Right cardiac atrium (tissue), 5 donors: ENCODE measurements at regions not wholly inside any gene's neighbourhood (a gene's known extent, or its start where the extent isn't known, plus 50 kb on each side); places are given as distances from the start of the nearest gene placed in this dataset.
A peak's percentile ranks its signal among the peaks of the same experiment; 100 is the strongest.
"Not testable (repeated sequence)": the region's sequence is repeated elsewhere in the genome, so short reads cannot be mapped to it uniquely, and the experiment has no call there.

ENCODE experiments used
- ATAC-seq, 2 donors: fragments of 200-7000 bp; cut with Tn5 transposase; one replicate each; pipeline versions ENCODE4 v1.8.0 to v1.9.1; 2020; ENCODE audit warnings: moderate library complexity in 2 of 2, mild to moderate bottlenecking in 1 of 2
- DNase-seq, 3 donors: peaks; one replicate each; pipeline ENCODE4 v3.0.0-alpha.2; 2020
- H3K27ac ChIP-seq: one replicate; pipeline ENCODE4 v1.5.1; 2013; ENCODE audit warnings: mild to moderate bottlenecking, low read length, control low read depth, moderate library complexity
- H3K27me3 ChIP-seq: one replicate; pipeline ENCODE4 v1.6.1; 2013; ENCODE audit not compliant: control insufficient read depth, insufficient read depth
- H3K4me1 ChIP-seq: one replicate; pipeline ENCODE4 v1.6.1; 2013; ENCODE audit warnings: low read length; ENCODE audit not compliant: control insufficient read depth, insufficient read depth
- H3K4me3 ChIP-seq: one replicate; pipeline ENCODE4 v1.5.1; 2013; ENCODE audit warnings: low read length, control low read depth
- H3K9me3 ChIP-seq: one replicate; pipeline ENCODE4 v1.6.1; 2013; ENCODE audit warnings: low read length; ENCODE audit not compliant: control insufficient read depth
- WGBS: extraction: QIAGEN DNeasy Blood & Tissue Kit; methylation state at CpG from one replicate; pipeline ENCODE4 v1.1.7; 2013; 5-methylcytosine and 5-hydroxymethylcytosine counted together
- intact Hi-C, 4 donors: fragments of 100-400 bp; cut with DNase I; formaldehyde crosslinking; loops; one replicate each; pipeline versions ENCODE4 v1.11.0 to v1.14.0; 2022 to 2023
- donor health status: healthy with polysubstance abuse.
- donor health status: DM: no; HTN: yes; CAD: no.
- donor health status: DM: no; HTN: no; CAD: no.
- donor health status: DM: no; HTN: yes; CAD: no; lungs with severe emphysema.
- donor health status: DM: yes; HTN: yes; CAD: no.

DNA sequence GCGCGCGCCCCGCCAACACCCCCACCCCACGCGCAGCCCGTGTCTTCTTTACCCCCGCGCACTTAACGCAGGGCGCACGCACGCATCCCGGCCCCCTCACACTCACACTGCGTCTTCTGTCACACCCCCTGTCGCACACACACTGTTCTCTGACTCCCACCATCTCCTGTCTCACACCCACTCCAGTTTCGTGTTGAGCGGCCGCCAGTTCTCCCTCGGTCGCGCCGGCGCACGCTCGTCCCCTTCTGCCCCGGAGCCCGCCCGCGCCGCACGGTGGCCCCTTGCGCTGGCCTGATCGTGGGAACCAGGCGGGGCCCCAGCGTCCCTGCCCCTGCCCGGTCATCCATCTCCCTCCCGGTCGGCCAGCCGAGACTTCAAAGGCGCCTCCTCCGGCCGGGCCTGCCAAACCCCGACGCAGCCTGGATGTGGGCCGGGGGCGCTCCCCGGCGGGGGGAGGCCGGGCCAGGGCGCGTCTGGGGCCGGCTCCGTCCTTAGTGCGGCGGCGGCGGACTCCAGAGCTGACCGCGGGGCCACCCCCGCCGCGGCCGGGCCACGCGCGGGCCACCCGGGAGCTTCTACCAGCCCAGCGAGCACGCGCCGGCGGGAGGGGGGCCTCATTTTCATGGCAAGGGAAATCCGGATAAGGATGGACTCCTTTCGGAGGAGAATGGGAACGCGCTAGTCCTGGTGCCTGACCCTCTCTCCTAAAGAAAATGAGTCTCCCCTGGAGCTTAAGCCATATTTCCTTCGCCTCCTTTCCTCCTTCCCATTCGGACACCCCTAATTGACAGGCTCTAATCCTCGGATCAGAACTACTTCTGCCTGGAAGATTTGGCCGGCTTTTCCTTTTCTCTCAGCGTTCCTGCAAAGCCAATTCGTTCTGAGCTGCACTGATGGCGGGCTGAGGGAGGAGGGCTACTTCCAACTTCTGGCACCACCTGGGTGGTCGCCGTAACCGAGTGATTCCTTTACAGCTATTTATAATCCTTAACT, 82.0 kb upstream of the HMGA2 start:
- ATAC-seq (peak; percentile 70 to 76), DNase-seq (peak; percentile 20 to 69 (median 67))
- H3K4me3 ChIP-seq = peak overlapping the region; percentile 53
- H3K4me1 ChIP-seq = no peaks in the 10 kb centered on the region
- H3K27me3 ChIP-seq = no peaks in the 10 kb centered on the region
- WGBS = 6% methylated on average over 87 of the region's 87 CpGs
- intact Hi-C loops = no loop called here
- H3K27ac ChIP-seq = no peak overlapping the region
- no peaks in the 10 kb centered on the region for H3K9me3 ChIP-seq

DNA sequence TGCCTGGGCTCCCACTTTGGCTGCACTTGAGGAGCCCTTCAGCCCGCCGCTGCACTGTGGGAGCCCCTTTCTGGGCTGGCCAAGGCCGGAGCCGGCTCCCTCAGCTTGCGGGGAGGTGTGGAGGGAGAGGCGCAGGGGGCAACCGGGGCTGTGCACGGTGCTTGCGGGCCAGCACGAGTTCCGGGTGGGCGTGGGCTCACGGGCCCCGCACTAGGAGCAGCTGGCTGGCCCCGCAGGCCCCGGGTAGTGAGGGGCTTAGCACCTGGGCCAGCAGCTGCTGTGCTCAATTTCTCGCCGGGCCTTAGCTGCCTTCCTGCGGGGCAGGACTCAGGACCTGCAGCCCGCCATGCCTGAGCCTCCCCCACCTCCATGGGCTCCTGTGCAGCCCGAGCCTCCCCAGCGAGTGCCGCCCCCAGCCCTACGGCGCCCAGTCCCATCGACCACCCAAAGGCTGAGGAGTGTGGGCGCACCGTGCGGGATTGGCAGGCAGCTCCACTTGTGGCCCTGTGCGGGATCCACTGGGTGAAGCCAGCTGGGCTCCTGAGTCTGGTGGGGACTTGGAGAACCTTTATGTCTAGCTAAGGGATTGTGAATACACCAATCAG, 79.9 kb upstream of the HMGA2 start:
- DNase-seq, H3K27ac ChIP-seq, H3K27me3 ChIP-seq, intact Hi-C loops, H3K4me1 ChIP-seq, H3K9me3 ChIP-seq, H3K4me3 ChIP-seq, ATAC-seq: not testable (repeated sequence)
- WGBS = 96% methylated on average over 29 of the region's 30 CpGs

DNA sequence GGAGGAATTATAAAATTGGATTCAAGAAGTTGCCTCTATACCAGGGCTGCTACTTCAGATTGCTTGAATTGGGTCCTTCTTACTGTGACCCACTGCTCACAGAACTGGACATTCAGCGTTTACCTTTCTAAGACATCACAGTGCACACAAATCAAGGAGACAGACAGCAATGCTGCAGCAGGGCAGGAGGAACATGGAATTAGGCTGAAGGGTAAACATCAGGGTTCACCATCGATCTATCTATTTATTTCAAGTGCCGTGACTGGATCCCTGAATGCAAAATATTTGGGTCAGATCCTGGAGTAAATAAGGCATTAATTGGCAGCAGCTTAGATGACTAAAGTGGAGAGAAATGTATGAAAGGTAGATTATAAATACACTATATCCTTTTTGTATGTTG, 76.9 kb upstream of the HMGA2 start:
- intact Hi-C loops = no loop called here
- H3K27me3 ChIP-seq = no peaks in the 10 kb centered on the region
- ATAC-seq = no peak
- no peaks in the 10 kb centered on the region for H3K4me1 ChIP-seq
- no peaks in the 10 kb centered on the region for H3K9me3 ChIP-seq
- DNase-seq = no peak
- H3K27ac ChIP-seq = no peak overlapping the region
- 84% methylated on average over 3 of the region's 3 CpGs for WGBS
- H3K4me3 ChIP-seq = no peak overlapping the region

DNA sequence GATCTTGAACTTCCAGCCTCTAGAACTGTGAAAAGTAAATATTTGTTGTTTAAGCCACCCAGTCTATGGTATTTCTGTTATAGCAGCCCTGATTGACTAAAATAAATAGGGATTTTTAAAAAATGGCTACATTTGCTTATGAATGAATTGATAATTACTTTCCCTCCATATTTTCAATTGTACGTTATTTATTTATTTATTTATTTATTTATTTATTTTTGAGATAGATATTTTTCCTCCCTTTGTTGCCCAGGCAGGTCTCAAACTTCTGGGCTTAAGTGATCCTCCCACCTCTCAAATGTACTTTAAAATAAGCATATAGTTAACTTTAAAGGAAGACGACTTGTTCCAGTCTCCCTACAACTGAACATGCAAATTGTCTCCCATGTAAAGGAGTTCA, 76.0 kb upstream of the HMGA2 start:
- H3K27ac ChIP-seq = no peak overlapping the region
- H3K4me3 ChIP-seq = no peak overlapping the region
- H3K27me3 ChIP-seq = no peaks in the 10 kb centered on the region
- intact Hi-C loops = no loop called here
- H3K4me1 ChIP-seq = no peaks in the 10 kb centered on the region
- WGBS = 91% methylated on average over 2 of the region's 2 CpGs
- ATAC-seq = no peak
- DNase-seq = no peak
- no peaks in the 10 kb centered on the region for H3K9me3 ChIP-seq

DNA sequence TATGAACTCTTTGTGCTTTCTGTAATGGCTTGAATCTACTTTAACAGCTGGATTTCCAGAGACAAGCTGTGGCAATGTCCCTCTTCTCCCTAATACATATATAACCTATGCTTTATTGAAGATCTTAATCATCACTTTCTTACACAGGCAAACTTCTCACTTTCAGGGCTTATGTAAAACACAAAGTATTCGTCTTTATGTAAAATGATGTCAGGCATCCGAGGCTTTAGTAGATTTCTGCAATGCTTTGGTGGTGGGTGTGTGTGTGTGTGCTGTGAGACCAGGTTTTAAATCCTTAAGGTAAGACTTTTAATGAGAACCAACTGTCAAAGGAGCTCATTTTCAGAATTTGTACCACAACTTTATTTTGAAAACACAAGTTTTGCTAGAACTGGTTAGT, 70.0 kb upstream of the HMGA2 start:
- Histone ChIP-seq H3K9me3 (no peaks in the 10 kb centered on the region), H3K4me1 (no peaks in the 10 kb centered on the region), H3K4me3 (no peak overlapping the region), H3K27me3 (no peaks in the 10 kb centered on the region), H3K27ac (no peak overlapping the region)
- 87% methylated on average over 2 of the region's 2 CpGs for WGBS
- no peak for DNase-seq
- ATAC-seq = no peak
- intact Hi-C loops = no loop called here

DNA sequence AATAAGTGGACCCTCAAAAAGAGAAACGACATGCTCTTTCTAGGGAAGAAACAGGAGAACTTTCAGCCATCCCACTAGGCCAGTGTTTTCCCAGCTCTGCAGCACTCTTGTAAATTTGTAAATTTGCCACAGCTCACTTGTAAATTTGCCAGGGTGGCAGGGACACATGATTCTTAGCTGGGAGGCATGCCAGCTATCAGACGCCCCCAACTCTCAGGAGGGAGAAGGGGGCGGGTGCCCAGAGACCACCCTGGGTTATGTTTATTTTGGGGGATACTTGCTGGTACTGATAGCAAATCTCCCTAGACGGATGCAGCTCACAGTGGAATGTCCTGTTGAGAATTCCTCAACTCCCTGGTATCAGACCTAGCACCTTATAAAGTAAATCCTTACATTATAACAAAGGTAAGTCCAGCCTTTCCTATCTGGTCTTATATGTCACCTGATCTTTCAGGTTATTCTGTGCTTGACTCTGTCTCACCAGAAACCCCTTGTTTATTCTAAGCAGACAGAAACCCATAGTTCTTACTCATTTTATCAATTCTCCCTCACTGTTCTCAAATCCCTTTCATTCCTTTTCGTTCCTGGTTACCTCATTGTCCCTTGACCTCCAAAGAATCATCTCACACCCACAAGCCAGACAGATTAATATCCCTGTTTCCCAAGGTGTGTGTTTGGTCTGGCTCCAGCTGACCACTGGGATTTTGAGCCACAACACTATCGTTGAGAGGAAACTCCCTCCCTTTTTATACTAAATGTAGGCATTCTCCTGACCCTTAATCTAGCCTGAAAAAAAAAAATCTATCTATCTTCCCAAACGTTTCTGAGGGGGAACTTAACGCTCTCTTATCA, 69.3 kb upstream of the HMGA2 start:
- WGBS = 29% methylated on average over 8 of the region's 8 CpGs

DNA sequence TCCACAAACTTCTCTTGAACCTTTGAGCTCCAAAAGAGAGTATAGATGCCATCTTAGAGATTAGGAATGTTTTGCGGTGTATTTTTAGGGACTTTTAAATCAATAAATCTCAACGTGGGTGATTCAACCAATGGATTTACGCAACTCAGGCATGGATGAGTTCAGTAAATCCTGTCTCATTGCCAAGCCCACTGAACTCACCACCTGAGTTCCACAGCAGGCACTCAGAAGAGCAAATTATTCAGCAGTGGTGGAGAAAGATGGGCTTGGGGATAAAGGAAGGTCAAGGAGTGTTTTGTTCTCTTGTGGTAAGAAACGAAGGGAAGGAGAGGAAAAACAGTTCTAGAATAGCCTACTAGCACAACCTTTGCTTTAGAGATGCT, 68.7 kb upstream of the HMGA2 start:
- intact Hi-C loops = no loop called here
- H3K4me3 ChIP-seq = no peak overlapping the region
- no peaks in the 10 kb centered on the region for H3K27me3 ChIP-seq
- no peaks in the 10 kb centered on the region for H3K9me3 ChIP-seq
- DNase-seq (no peak), ATAC-seq (no peak)
- WGBS = 54% methylated on average over 4 of the region's 4 CpGs
- H3K4me1 ChIP-seq = no peaks in the 10 kb centered on the region
- H3K27ac ChIP-seq = no peak overlapping the region

More for the DNA sequence above, 69.3 kb upstream of the HMGA2 start:
- no peak for ATAC-seq
- Histone ChIP-seq H3K4me1 (no peaks in the 10 kb centered on the region), H3K4me3 (no peak overlapping the region), H3K27me3 (no peaks in the 10 kb centered on the region), H3K27ac (no peak overlapping the region), H3K9me3 (no peaks in the 10 kb centered on the region)
- DNase-seq = no peak
- intact Hi-C loops = no loop called here

DNA sequence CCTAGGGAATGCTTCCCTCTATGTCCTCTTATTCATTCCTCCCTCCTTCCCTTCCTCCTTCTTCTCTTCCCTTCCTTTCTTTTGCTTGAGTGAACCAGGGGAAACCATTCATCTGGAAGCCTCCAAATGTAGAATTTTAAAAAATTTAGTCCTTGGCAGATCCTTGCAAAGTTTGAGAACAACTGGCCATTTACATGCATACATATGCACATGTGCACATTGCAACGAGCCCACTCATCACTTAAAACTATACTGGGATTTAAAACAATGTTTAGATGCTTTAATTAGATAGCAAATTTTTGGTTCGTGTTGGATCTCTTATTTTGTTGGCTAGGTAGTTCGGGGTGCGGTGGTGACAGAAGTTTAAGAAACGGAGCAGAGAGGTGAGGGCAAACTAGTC, 68.0 kb upstream of the HMGA2 start:
- WGBS = 84% methylated on average over 5 of the region's 5 CpGs
- intact Hi-C loops = no loop called here
- H3K9me3 ChIP-seq = no peaks in the 10 kb centered on the region
- no peak for DNase-seq
- no peak for ATAC-seq
- H3K4me3 ChIP-seq = no peak overlapping the region
- no peak overlapping the region for H3K27ac ChIP-seq
- H3K4me1 ChIP-seq = no peaks in the 10 kb centered on the region
- no peaks in the 10 kb centered on the region for H3K27me3 ChIP-seq

DNA sequence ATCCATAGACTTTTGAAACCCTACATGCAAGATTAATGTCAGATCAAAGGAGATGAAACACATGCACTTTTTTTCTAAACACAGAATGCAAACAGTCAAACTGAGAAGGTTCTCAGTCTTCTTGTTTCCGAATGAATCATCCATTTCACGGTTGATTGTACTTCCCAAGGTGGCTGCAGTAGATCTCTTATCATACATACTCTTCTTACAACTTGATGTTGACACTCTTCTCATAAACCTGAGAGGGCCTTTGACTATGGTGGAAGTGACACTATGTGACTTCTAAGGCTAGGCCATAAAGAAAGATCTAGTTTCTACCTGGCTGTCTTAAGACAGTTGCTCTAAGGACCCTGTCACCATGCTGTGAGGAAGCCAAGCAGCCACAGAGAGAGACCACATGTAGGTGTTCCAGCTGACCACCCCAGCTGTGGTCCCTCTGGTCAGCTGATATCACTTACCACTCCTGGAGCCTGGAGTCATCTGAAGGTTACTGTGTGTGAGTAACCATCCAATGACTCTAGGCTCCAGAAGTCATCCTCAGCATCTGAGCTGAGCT, 67.2 kb upstream of the HMGA2 start:
- Histone ChIP-seq H3K4me1 (no peaks in the 10 kb centered on the region), H3K27me3 (no peaks in the 10 kb centered on the region), H3K27ac (no peak overlapping the region), H3K9me3 (no peaks in the 10 kb centered on the region), H3K4me3 (no peak overlapping the region)
- 57% methylated on average over 2 of the region's 2 CpGs for WGBS
- DNase-seq (no peak), ATAC-seq (no peak)
- intact Hi-C loops = no loop called here

DNA sequence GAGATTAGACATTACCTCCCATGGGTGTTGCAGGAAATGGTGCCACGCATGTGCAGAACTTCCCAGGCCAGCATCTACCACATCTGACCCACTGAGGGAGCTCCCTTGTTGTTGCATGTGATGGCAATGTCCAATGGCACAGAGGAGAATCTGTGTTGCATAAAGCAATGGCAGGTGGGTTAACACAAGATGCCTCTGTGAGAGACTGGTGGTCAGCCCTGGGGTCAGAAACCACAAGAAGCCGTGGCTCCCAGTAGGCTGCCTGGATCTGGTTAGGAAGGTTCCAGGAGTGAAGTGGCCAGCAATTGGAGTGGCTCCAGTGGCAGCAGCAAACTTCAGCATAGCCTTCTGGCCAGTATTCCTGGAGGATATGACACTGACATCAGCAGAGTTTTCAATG, 65.9 kb upstream of the HMGA2 start:
- Histone ChIP-seq H3K4me3 (no peak overlapping the region), H3K27ac (no peak overlapping the region), H3K27me3 (no peaks in the 10 kb centered on the region), H3K4me1 (no peaks in the 10 kb centered on the region), H3K9me3 (no peaks in the 10 kb centered on the region)
- no peak for ATAC-seq
- 79% methylated on average over 2 of the region's 2 CpGs for WGBS
- intact Hi-C loops = no loop called here
- no peak for DNase-seq

DNA sequence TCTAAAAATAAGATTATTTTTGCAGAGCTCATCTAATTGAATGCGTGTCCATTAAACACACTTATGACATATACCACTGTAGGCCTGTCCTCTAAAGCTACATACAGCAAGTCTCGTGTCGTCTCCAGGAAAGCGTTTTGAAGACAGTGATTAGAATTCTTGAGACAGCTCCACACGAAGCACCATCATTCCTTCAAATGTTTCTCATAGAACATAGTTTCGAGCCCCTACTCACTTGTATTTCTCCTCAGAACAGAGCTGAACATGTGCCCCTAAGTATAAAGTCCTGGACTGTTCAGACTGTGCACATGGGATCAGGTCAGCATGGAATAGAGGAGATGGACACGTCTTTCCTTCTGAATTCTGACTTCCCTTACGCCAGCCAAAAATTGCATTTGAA, 64.5 kb upstream of the HMGA2 start:
- Histone ChIP-seq H3K9me3 (no peaks in the 10 kb centered on the region), H3K27ac (no peak overlapping the region), H3K4me1 (no peaks in the 10 kb centered on the region), H3K4me3 (no peak overlapping the region), H3K27me3 (no peaks in the 10 kb centered on the region)
- intact Hi-C loops = no loop called here
- 88% methylated on average over 8 of the region's 8 CpGs for WGBS
- ATAC-seq (no peak), DNase-seq (no peak)
